ENCODE measurements at regions not wholly inside any gene's neighbourhood (a gene's known extent, or its start where the extent isn't known, plus 50 kb on each side); places are given as distances from the start of the nearest gene placed in this dataset.

DNA sequence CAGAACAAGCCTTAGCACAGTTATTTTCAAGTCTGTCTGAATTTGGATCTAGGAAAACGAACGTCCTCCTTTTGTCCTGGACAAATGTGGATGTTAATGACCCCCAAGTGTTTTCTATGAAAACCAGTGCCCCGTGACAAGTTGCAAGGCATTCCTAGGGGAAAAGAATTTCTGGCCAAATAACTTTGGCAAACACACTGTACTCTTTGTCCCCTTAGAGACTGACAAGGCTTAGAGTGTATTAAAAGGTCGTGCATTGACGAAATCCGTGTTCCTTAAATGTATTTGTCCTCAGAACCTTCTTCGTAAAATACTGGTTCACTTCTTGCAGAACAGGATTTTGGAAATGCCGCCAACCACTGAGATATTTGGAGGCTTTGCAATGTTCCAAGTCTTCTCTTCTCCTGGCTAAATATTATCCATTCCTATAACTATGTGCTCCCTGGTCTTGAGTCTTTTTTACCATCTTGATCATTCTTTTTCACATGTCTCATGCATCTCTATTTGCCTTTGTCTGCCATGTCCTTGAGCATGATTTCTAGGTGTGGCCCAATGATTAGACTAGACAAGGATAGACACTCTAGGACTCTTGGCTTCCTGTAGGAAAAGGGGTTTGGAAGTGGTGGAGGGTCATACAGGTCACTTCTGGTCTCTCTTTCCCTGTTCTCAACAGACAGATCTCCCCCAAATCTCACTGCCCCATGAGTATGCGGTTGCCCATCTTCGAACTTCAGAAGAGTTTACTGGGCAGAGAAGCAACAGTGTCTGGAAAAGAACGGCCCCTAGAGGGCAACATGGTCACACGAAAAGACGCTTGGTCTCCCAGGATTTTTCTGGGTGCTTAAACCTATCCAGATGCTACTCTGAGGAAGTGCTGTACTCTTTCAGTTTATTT, 117.5 kb downstream of the EDEM1 start:
- peak; percentile 13 for DNase-seq

DNA sequence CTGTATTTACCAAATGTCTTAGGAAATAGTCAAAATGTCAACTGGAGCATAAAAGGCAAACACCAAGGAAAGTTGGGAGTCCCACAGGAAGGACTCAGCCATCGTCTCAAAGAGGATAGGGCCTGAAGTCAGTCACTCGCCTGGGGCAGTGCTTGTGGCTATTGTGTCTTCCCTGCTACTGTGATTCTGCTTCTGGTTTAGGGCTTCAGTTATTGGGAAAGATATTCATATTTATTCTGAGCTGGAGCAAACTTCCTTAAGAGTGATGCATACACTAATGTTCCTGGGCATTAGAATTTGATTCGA, 118.1 kb downstream of the EDEM1 start:
- DNase-seq = no peak

DNA sequence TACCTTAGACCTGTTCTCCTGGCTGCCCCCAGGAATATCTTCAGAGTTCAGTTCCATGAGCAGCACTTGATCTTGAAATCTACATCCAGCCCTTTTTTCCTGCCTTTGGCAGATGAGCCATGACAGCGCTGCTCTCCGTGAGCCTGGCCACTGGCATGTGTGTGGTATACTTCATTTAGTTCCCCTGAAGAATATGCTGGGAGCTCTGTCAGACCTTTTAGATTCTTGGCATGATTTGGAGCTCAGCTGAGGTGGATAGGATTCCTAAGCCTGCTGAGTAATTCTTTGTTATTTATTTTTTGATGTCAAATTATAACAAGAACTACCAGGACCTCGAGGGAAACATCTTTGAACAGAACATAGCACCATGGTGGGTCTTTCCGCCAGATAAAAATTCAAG, 121.7 kb downstream of the EDEM1 start:
- DNase-seq = no peak

DNA sequence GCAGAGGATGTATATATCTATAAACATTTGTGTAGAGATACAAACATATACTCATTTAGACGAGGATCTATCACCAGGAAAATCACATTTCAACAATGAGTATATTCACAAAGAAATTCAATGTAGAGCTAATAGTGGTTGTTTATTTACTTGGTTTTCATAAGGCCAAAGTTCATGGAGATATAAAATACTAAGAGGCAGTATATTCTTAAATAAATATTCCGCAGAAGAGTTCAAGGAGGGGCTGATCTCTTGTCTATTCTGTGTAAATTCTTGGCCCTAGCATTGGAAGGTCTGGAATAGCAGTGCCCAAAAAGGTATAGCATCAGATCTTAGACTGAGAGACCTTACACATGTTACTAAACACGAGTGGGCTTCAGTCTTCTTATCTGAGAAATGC, 122.1 kb downstream of the EDEM1 start:
- no peak for DNase-seq

DNA sequence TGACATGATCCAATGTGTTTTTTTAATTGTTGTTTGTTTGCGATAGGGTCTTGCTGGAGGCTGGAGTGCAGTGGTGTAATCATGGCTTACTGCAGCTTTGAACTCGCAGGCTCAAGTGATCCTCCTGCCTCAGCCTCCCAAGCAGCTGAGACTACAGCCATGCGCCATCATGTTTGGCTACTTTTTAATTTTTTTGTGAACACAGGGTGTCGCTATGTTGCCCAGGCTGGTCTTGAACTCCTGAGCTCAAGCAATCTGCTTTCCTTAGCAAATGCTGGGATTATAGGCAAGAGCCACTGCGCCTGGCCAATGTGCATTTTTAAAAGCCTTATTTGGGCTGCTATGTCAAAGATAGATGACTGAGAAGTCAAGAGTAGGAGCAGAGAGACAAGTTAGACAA, 123.0 kb downstream of the EDEM1 start:
- DNase-seq = no peak

DNA sequence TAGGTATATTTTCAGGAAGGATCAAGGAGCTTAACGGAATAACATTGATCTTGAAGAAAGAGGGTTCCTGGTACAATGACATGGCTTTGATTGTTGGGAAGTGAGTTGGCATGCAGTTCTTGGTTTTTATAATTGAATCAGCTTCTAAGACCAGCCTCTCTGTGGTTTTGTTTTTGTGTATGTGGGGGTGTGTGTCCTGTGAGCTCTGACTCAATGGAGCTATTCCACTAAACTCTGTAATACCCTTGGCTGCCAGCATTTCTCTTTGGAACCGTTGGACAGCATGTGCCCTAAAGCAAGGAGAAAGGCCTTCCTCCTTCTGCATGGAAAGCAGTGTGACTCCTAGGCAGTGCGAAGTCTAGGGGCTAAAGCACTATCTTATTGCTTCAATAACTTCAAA, 124.8 kb downstream of the EDEM1 start:
- no peak for DNase-seq

DNA sequence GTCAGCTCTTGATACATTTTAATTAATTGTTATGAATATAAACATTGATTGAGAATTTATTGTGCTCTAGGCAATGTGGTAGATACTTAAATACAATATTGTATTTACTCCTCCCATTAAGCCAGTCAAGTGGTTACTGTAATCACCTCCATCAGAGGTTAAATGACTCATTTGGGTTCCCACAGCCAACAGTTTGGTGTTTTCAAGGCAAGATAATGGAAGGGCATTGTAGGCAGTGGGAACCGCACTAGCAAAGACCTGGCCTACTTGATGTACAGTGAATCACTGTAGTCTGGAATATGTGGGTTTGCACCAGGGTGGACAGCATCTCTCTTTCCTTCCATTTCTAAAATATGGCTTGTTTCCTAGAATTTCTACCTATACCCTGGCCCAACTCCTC, 127.4 kb downstream of the EDEM1 start:
- DNase-seq = no peak

DNA sequence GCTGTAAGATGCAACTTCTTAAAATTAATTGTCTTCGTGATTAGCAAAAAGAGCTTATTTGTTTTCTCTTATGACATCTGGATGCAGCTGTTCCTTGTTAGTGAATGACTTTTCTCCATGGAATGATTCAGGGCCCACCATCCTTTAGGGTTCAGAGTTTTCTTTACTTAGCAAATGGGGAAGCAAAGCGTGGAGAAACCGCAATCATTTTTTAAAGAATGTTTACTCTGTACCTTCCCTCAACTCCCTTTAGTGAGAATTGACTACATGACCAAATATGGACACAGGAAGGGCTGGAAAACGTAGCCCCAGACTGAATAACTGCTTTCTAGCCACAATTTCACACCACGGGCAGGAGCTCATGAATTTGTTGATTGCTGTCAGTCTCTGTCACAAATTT, 130.1 kb downstream of the EDEM1 start:
- DNase-seq = no peak

DNA sequence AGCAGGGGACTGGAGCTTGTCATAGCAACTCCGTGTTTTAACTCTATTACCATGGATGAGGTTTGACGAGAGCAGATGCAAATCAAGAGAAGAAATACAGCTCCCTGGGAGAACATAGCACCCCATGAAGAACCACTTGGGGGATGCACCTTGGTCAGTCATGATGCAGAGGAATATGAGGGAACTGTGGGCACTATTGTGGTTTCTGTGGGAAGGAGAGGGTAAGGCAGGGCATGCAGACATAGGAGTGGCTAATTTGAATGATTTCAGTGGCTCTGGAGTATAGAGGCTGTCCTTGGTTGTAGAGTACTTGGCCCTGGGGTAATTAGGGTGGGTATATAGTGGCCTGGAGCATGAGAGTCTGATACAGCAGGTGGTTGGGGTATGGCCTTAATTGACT, 131.9 kb downstream of the EDEM1 start:
- no peak for DNase-seq

DNA sequence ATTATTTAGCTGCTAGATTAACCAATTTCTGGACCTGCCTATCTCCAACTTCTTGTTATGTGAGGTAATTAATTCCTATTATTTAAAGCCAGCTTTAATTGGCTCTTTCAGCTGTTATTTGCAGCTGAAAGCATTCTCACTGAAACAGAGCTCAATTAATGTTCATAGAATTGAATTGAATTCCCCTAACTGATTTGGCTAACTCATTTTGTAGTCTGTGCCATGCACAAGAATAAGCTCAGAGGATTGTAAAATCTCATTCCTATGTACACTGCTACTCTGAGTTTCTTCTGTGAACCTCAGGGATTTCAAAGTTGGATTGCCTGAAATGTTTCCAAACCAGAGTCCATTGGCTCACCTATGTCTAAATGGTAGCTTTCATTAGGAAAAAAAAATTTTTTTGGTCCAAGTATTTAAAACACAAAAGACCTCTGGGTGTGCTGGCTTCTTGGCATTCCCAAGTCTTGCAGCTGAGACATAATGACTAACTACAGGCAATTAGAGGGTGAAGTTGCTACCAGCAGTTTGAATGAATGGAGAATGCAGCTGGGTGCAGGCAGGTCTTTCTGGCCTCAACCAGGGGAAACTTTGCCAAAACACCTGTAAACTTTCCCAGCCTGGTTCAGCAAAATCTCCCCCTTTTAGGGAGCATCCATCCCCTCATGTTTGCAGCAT, 134.3 kb downstream of the EDEM1 start:
- no peak for DNase-seq

DNA sequence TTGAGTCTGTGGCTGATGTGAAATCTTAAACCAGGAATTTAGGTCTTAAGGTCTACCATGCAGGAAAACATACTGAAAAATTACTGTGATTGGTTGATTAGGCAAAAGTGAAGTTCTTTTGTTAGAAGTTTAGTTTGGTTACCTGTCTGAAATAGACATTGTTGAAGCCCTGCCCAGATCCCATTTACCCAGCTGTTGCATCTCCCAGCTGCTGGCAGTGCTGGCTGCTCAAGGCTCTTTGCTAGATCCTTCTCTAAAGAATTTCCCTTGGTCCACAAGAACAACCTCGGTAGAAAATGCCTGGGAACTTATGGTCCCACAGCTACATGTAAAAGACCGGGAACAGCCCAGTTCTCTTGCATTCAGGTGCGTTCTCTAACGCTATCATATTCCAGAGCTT, 137.3 kb downstream of the EDEM1 start:
- no peak for DNase-seq

DNA sequence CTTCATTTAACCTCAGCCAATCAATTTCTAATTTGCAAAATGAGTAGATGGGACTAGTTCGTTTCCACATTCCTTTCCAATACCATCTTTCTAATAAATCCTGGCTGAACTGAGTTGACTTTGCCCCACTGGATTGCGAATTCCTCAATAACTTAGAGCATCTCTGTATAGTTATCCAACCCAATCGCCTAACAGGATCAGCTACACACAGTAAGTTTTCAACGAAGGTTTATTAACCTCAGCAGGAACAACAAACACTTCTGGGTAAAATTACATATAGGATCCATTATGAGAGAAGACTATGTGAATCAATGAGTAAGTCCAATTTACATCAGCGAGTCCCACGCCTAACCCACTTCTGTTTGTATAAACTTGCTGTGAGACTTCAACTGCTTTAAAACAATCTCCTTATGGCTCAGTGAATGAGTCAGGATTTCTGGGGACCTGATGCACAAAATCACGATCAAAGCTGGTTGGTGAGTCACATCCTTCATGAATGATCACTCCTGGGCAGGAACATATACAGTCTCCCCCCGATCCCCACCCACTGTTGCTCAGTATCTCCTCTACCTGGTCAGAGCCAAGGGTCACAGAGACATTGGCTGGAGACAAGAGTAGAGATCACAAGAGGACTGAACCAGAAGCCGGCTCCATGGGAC, 142.8 kb downstream of the EDEM1 start:
- peak; percentile 2 for DNase-seq

DNA sequence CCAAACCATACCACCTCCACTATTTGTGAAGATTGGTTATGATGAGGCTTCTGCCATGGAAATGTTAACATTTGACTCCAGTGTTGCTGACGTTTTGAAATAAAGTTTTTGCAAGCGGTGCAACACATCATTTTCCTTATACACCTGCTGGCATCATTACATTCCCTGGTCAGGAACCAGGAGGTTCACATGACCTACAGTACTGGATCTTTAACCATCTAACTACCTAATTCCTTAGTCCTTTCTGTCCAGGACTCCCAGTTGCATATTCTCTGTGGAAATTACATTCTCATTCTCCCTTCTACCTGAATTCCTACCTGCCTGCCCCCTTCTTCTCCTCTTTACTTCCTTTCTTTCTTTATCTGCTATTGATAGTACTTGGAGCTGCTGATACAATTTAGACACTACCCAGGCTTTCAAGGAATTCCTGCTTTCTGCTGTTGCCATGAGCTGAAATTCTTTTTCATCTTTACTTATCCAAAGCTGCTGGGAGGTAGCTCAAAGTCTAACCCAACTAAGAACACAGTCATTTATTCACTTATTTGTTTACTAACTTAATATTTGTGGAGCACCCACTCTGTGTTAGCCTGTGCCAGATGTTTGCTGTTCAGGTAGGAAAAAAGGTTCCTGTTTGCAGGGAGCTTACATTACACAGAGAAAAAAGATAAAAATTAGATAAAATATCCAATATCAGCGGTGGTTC, 144.2 kb downstream of the EDEM1 start:
- no peak for DNase-seq

DNA sequence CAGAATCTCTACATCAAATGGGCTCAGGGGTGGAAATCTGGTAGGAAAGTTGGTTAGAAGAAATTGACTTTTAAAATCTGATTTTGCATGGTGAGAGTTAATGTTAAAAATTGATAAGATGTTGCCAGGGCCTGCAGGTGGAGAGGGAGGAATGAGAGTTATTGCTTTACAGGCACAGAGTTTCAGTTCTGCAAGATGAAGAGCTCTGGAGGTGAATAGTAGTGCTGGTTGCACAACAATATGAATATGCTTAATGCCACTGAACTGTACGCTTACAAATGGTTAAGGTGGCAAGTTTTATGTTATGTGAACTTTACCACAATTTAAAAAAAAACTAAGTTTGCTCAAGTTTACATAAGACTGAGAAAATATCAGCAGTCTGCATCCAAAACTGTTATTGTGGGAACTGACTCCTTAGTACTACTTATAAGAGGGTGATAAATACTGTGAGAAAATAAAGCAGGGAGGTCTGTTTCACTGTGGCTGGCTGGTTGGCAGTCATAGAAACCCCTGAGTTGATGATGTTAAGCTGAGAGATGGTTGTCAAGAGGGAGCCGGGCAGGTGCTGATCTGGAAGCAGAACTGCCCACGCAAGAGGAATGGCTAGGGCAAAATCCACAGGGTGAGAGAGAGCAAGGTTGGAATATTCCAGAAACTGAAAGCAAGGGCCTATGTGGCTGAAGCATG, 144.9 kb downstream of the EDEM1 start:
- DNase-seq = no peak

DNA sequence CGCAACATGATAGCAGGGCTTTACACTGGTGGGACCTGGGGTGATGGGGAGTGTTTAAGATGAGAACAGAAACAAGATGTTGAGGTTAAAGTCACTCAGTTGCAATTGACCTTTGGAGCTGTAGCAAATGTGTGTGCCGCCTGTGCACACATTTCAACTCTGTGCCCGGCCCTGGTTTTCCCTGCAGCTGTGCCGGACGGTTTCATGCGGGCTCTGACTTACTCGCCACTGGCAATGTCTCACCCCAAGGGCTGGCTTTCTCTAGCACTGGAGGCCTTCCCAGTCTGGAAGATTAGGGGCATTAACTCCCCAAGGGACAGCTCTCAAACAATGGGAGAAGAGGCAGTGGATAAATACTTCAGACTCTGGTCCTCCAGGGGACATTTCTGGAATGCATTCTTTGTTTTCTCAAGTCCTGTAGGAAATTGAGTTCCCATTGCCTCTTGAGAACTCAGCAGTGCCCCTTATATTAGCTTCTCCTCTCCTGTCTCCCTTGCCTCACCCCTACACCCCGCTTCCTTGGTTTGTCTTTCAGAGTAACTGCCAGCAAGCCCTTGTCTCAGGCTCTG, 152.5 kb downstream of the EDEM1 start:
- no peak for DNase-seq

DNA sequence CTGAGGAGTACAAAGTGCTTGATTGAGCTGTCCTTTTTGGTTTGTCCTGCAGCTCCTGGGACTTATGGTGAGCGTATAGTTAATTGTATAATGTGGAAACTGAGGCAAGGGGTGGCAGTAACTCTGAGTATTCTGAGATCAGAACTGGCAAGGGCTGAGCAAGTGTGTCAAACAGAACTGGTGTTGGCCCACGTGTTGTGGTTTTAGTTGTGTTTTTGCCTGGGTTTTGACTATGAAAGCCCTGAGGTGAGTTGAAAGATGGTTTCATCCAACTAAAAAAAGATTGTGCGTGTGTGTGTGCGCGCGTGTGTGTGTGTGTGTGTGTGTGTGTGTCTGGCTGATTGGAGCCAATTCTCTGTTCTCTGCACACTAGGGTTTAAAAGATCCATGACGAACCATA, 154.1 kb downstream of the EDEM1 start:
- DNase-seq = no peak

DNA sequence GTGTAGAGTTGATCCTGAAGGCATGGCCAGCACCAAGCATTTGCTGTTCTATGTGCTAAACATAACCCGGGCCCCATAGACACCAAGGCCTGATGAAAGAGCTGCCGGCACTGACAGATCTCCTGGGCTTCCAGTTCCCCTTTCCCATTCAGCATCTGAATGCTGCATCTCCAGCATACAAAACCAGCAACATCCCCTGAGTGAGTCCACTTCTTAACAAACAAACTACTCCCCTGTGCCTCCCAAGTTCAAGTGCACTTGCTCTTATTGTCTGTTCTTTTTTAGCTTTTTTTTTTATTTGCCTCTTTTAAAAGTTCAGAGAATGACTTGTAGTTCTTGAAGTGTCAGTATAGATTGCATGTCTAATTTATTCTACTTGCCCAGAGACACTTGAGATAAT, 156.0 kb downstream of the EDEM1 start:
- no peak for DNase-seq

DNA sequence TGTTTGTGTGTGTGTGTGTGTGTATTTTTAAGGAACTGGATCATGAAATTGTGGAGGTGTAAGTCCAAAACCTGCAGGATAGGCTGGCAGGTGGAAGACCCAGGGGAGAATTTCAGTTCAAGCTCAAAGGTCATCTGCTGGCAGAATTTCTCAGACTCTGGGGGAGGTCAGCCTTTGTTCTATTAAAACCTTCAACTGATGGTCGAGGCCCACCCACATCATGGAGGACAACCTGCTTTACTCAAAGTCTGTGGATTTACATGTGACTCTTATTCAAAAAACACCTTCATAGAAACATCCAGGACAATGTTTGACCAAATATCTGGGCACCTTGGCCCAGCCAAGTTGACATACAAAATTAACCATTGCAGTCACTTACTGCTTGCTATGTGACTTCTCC, 157.2 kb downstream of the EDEM1 start:
- DNase-seq = no peak

DNA sequence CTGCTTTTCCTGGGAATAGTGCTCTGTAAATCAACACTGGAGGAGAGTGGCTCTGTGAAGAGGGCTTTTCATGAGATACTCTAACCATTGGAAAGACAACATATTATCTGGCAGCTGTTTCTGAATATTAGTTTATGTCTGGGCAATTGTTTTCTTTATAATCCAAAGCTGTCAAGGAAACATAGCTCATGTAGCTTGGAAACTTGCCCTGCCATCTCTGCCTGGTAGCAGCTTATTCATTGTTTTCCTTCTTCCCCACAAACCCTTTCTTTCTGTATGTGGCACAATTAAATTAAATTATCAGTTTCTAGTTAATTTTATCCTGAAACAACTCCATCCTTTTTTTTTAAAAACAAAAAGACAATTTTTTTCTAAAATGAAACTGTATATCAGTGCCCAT, 160.0 kb downstream of the EDEM1 start:
- DNase-seq = no peak

DNA sequence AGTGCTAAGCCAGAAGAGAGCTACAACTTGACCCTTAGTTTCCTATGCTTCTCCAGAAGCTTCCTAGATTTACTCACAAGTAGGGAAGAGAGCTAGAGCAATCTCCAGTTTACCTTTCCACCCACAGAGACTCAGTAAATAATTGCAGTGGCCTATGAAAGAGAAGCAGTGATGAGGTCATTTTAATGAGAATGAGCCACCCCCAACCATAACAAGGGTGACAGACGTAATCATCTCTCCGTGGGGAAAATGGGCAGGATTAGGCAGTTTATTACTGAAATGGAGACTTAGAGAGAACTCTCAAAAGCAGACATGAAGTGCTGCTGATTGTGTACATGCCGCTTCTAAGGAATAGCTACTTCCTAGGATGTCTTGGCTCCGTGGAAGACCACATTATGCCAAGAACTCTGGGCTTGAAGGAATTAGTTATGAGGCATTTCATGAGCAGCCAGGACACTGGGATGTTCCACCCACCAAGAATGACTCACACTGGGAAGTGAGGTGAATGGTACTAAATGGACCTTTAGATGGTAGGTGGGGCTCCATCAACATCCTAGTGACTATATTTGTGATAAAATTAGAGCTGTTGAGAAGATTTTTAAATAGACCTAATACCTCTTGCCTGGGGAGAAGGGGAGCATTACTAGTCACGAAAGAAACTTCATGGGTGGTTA, 160.9 kb downstream of the EDEM1 start:
- DNase-seq = no peak

DNA sequence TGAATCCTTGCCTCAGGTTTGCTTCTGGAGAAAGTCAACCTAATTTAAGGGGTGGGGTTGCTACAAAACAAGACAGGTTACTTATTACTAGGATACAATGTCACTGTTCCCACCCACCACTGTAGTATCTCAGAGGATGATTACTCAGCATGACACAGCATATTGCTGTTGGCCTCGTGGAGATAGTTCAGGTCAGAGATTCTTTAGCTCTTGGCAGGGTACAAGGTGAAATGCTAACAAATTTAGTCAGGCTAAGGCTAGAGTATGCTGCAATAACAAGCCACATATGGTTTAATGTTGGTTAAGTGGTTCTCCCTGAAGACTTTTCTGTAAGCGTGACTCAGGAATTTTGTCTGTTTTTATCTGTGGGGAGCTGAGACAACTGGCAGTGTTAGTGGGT, 161.8 kb downstream of the EDEM1 start:
- DNase-seq = no peak

DNA sequence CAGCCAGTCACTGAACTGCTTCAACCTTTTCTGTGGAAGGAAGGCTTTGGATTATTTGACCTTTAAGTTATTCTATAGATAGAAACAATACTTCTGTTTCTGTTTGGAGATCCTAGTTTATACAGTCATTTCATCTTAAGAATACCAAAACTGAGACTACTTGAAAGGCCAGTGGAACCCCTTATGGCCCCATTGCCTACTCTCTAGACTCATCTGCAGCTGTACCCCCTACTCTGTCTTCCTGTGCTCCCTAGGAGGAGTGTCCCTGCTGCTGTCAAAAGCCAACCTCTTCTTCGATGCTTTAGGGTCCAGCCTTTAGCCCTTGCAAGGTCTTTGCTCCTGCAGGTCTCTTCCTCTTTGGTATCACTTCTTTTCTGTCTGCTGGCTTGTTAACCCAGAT, 169.6 kb downstream of the EDEM1 start:
- no peak for DNase-seq
